Activated T-helper 1 cell treated with anti-CD3 and anti-CD28 coated beads, Interleukin-12 subunit alpha, Interleukin-12 subunit beta, Interleukin-2, Interleukin-4 antibody, amounts not matched to agents 30 ng/mL and 10 ng/mL and 1 ng/mL, durations not matched to agents 14 hours and 24 hours and 36 hours (primary cell): ENCODE measurements at regions not wholly inside any gene's neighbourhood (a gene's known extent, or its start where the extent isn't known, plus 50 kb on each side); places are given as distances from the start of the nearest gene placed in this dataset.
A peak's percentile ranks its signal among the peaks of the same experiment; 100 is the strongest.

ENCODE experiments used
- DNase-seq: peaks from one replicate; pipeline ENCODE4 v3.0.0; 2021; ENCODE audit warnings: low spot score
- H3K27ac Mint-ChIP-seq: one replicate; pipeline ENCODE4 v1.8.0; 2021; ENCODE audit warnings: mild to moderate bottlenecking, mixed read lengths
- H3K27me3 Mint-ChIP-seq: one replicate; pipeline ENCODE4 v1.8.0; 2022; ENCODE audit warnings: mild to moderate bottlenecking, moderate library complexity, mixed read lengths; ENCODE audit not compliant: insufficient read depth
- H3K36me3 Mint-ChIP-seq: one replicate; pipeline ENCODE4 v1.8.0; 2021; ENCODE audit warnings: low read depth, mixed read lengths
- H3K4me1 Mint-ChIP-seq: one replicate; pipeline ENCODE4 v1.8.0; 2021; ENCODE audit warnings: low read depth, mixed read lengths
- H3K4me3 Mint-ChIP-seq: one replicate; pipeline ENCODE4 v1.8.0; 2021; ENCODE audit warnings: mild to moderate bottlenecking, moderate library complexity, mixed read lengths
- H3K9me3 Mint-ChIP-seq: one replicate; pipeline ENCODE4 v1.8.0; 2021; ENCODE audit warnings: mixed read lengths
- intact Hi-C: fragments of 100-400 bp; cut with micrococcal nuclease; formaldehyde crosslinking; loops from one replicate; pipeline ENCODE4 v1.15.1; 2024

DNA sequence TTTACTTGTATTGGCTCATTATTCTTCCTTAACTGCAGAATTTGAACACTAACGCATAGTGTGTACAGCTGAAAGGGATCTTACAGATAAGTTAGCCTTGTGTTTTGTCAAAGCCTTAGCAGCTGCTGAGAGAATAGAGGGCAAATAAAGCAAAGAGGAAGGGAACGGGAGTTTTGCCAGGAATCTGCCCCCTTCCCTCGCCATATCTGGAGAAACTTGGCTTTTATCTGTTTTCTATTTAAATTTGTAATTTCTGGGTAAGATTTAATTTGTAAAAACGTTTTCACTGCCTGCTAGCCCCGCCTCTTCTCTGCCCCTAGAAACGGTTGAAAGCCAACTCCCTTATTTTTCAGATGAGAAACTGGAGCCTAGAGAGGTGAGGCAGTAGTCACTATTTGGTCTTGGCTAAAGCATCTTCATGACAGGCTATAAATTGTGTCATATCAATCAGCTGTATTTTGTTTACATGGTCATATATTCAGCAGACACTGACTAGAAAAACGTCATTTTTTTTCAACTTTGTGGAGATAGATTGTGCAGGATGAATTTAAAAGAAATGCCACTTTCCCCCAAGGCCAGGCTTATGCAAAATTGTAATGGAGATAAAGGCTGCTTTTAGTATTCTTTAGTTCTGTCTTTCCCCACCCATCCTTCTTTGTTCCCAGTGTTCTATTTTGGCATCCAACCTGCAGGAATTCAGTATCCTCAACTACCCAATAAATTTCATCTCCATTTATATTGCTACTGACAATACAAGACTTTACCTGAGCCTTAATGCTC, 319.4 kb downstream of the SH2D1A start:
- H3K4me1 Mint-ChIP-seq, result no peaks in the 10 kb centered on the region
- no peaks in the 10 kb centered on the region for H3K9me3 Mint-ChIP-seq
- H3K27me3 Mint-ChIP-seq, result no peaks in the 10 kb centered on the region
- no peaks in the 10 kb centered on the region for H3K36me3 Mint-ChIP-seq
- intact Hi-C loops, result no loop called here
- H3K4me3 Mint-ChIP-seq, result no peak overlapping the region
- DNase-seq, result no peak
- H3K27ac Mint-ChIP-seq, result no peak overlapping the region

DNA sequence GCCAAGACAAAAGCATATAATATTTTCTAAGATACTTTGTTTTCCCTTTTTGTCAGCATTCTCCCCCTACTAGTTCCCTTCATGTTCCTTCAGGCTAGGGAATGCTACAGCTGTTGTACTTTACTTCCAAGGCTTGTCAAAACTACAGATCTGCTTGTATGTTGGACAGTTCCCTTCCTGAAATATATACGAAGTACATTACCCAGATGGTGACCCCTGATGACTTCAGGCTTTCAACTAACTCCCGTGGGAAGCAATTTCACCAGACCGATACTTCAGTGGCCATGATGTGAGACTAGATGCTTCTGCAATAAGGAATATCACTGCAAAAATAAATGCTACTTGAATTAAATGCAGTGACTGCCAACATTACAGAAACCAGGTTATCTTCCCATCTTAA, 332.8 kb downstream of the SH2D1A start:
- no peak overlapping the region for H3K27ac Mint-ChIP-seq
- no peaks in the 10 kb centered on the region for H3K4me1 Mint-ChIP-seq
- H3K9me3 Mint-ChIP-seq, result no peaks in the 10 kb centered on the region
- no peaks in the 10 kb centered on the region for H3K36me3 Mint-ChIP-seq
- H3K27me3 Mint-ChIP-seq, result no peaks in the 10 kb centered on the region
- no peak overlapping the region for H3K4me3 Mint-ChIP-seq
- no peak for DNase-seq
- intact Hi-C loops, result no loop called here

DNA sequence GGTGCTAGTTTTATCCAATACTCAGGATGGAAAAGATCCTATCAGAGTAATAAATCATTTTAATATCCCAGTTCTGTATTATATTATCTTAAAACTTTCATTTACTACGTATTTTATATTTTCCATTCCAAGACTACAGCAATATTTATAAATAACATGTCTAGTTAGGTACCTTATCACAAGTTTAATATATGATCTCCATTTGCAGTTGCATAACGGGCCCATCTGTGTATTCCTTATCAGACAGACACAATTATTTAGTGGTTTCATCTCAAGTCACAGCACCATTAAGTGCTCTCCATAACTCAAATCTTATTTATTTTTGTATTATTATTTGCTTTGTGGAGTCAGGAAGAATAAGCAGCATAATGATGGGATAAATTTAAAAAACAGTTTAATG, 333.9 kb downstream of the SH2D1A start:
- peaks cover 3% of the 10 kb centered on the region for H3K9me3 Mint-ChIP-seq
- intact Hi-C loops, result no loop called here
- DNase-seq, result no peak

GRCh38 chrX:124690495-124690894, 344.1 kb downstream of the SH2D1A start:
- no peaks in the 10 kb centered on the region for H3K27me3 Mint-ChIP-seq
- H3K9me3 Mint-ChIP-seq, result no peaks in the 10 kb centered on the region
- H3K36me3 Mint-ChIP-seq, result no peaks in the 10 kb centered on the region
- intact Hi-C loops, result no loop called here
- H3K4me1 Mint-ChIP-seq, result no peaks in the 10 kb centered on the region
- DNase-seq, result no peak
- H3K27ac Mint-ChIP-seq, result no peak overlapping the region
- no peak overlapping the region for H3K4me3 Mint-ChIP-seq

More for the DNA sequence above, 333.9 kb downstream of the SH2D1A start:
- Mint-ChIP-seq H3K27ac (no peak overlapping the region), H3K27me3 (no peaks in the 10 kb centered on the region), H3K36me3 (no peaks in the 10 kb centered on the region), H3K4me3 (no peak overlapping the region), H3K4me1 (no peaks in the 10 kb centered on the region)

DNA sequence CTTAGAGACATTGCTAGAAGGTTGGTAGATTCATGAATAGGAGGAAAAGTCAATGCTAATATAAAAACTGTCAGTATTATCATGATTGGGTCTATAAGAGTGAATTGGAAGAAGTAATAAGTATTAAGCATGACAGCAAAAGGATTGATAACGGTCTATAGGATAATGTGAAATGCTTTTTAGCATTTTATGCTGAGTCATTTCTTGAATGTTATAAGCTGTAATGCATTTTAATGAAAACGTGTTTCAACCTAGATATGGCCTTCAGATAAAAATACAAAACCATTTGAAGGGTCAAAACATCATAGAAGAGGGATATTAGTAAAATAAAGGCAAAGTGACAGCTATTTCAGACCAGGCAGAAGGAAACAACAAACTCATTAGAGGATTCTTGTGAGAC, 353.5 kb downstream of the SH2D1A start:
- Mint-ChIP-seq H3K27ac (no peak overlapping the region), H3K4me3 (no peak overlapping the region)
- intact Hi-C loops, result no loop called here

DNA sequence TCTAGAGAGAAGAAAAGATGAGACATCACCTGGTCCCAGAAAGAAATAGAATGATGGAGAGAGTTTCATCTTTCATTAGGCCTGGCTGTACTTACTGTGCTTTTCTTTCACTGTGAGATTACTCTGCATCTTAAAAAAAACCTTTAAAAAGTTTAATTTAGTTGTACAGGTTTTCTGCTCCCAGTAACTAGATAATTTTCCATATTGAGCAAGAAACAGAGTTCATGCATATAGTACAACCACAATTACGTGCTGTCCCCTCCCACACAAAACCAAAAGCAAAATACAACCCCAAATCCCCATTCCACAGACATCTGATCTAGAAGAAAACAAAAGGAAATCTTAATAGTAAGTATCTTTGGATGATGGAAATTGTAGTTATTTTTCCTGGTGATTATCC, 371.2 kb downstream of the SH2D1A start:
- Mint-ChIP-seq H3K27ac (no peak overlapping the region), H3K36me3 (no peaks in the 10 kb centered on the region), H3K4me1 (peaks cover 8% of the 10 kb centered on the region), H3K9me3 (no peaks in the 10 kb centered on the region), H3K4me3 (no peak overlapping the region), H3K27me3 (no peaks in the 10 kb centered on the region)
- intact Hi-C loops, result no loop called here
- DNase-seq, result no peak

More for the DNA sequence above, 353.5 kb downstream of the SH2D1A start:
- no peaks in the 10 kb centered on the region for H3K36me3 Mint-ChIP-seq
- no peaks in the 10 kb centered on the region for H3K4me1 Mint-ChIP-seq
- no peaks in the 10 kb centered on the region for H3K9me3 Mint-ChIP-seq
- no peak for DNase-seq
- H3K27me3 Mint-ChIP-seq, result no peaks in the 10 kb centered on the region

DNA sequence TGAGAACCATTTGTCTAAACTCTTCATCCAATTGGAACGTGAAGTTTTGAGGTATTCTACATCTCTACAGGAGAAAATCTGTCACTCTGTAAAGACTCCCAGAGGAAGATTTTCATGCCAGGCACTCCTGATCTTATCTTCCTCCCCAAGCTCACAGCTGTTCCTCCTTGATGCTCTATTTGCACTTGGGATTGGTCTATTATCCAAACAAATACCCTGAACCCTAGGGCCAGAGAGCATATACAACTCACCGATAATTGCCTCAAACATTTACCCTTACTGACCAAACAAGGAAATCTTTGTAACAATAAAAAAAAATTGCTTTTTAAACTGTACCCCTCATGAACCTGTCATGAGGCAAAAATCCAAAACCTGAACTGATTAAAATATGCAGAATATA, 372.7 kb downstream of the SH2D1A start:
- Mint-ChIP-seq H3K27ac (no peak overlapping the region), H3K36me3 (no peaks in the 10 kb centered on the region), H3K27me3 (peaks cover 2% of the 10 kb centered on the region), H3K4me1 (peaks cover 8% of the 10 kb centered on the region), H3K9me3 (no peaks in the 10 kb centered on the region), H3K4me3 (no peak overlapping the region)
- DNase-seq, result no peak
- intact Hi-C loops, result no loop called here

- no peaks in the 10 kb centered on the region for H3K9me3 Mint-ChIP-seq
- peaks cover 2% of the 10 kb centered on the region for H3K27me3 Mint-ChIP-seq
- intact Hi-C loops, result no loop called here
- H3K36me3 Mint-ChIP-seq, result no peaks in the 10 kb centered on the region
- H3K4me3 Mint-ChIP-seq, result no peak overlapping the region
- H3K27ac Mint-ChIP-seq, result no peak overlapping the region
- peaks cover 8% of the 10 kb centered on the region for H3K4me1 Mint-ChIP-seq
- no peak for DNase-seq
Measured at GRCh38 chrX:124720532-124720931, 374.2 kb downstream of the SH2D1A start.

- peaks cover 2% of the 10 kb centered on the region for H3K27me3 Mint-ChIP-seq
- intact Hi-C loops, result no loop called here
- H3K36me3 Mint-ChIP-seq, result no peaks in the 10 kb centered on the region
- H3K27ac Mint-ChIP-seq, result no peak overlapping the region
- peaks cover under 1% of the 10 kb centered on the region for H3K4me1 Mint-ChIP-seq
- H3K9me3 Mint-ChIP-seq, result no peaks in the 10 kb centered on the region
- no peak for DNase-seq
- no peak overlapping the region for H3K4me3 Mint-ChIP-seq
Measured at GRCh38 chrX:124725502-124725901, 379.1 kb downstream of the SH2D1A start.

- Mint-ChIP-seq H3K4me1 (peaks cover 7% of the 10 kb centered on the region), H3K4me3 (no peak overlapping the region), H3K36me3 (no peaks in the 10 kb centered on the region), H3K27ac (no peak overlapping the region), H3K9me3 (no peaks in the 10 kb centered on the region), H3K27me3 (peaks cover 2% of the 10 kb centered on the region)
- intact Hi-C loops, result no loop called here
- no peak for DNase-seq
Measured at GRCh38 chrX:124726292-124726691, 379.9 kb downstream of the SH2D1A start.

DNA sequence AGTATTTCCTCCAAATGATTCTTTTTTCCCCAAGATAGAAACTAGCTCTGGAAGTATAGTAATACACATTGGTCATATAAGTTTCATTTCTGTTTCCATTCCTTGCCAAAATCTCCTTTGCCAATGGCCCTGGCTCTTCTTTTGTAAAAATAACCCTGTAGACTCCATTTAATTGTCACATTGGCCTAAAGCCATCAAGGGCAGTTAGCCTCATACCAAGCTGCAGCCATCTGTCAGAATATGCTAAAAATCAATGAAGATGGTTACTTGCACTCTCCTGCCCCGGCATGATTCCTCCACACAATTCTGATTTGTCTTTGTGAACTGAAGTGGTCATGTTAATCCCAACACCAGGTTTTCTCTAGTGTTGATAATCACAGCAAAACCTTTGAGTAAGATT, 380.5 kb downstream of the SH2D1A start:
- Mint-ChIP-seq H3K4me1 (peaks cover 13% of the 10 kb centered on the region), H3K4me3 (no peak overlapping the region), H3K36me3 (no peaks in the 10 kb centered on the region), H3K27me3 (peaks cover 2% of the 10 kb centered on the region), H3K27ac (no peak overlapping the region), H3K9me3 (no peaks in the 10 kb centered on the region)
- intact Hi-C loops, result no loop called here
- DNase-seq, result no peak

DNA sequence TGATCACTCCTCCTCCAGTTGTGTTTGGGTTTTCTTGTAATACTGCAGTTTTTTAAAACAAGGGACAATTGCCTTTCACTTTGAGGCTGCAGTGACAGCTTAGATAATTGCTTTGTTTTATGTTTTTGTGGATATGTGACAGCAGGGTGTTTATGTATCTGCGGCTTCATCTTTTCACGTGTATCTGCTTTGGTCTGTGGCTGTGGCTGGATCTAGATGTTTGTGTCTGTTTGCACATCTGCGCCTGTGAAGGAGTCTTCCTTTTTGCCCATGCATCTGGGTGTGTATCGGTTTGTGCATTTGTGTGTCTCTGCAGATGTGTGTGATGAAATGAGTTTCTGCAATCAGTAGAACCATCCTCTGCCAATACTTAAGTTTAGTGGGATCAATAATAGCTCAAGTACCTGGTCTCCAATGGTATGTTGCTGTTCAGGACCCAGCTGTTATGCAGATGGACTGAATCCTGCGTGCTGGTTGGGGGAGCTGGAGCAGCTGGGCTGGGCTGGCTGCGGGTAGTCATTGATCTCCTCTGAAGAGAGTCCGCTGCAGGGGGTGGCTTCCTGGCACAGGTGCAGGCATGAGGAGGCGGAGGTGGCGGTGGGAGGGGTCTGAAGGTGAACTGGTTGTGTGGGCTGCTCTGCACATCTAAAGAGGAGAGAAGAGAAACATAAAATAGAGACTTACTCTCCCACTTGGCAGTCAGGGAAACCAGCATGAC, 390.3 kb downstream of the SH2D1A start:
- Mint-ChIP-seq H3K27ac (peak overlapping the region; percentile 18), H3K36me3 (no peaks in the 10 kb centered on the region), H3K27me3 (no peaks in the 10 kb centered on the region), H3K4me1 (peaks cover 20% of the 10 kb centered on the region), H3K4me3 (peak overlapping the region; percentile 72), H3K9me3 (no peaks in the 10 kb centered on the region)
- peak; percentile 34 for DNase-seq
- intact Hi-C loops, result no loop called here

DNA sequence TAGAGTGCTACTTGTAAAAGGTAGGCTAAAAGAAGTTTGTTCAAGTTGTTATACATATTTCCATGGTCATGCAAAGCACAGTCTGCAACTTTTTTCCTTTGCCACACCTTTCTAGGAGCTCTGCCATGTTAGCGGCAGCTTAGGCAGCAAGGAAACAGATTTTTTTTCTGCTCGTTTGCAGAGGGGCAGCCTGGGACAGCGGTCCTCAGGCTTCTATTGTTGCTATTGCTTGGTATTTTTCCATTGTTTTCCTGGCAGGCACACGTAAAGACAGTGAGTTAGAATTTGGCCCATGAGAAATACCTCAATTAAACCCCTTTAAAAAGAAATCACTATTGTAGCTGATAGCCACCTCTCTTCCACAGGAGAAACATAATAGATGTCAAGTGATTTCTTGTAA, 391.4 kb downstream of the SH2D1A start:
- no peaks in the 10 kb centered on the region for H3K9me3 Mint-ChIP-seq
- DNase-seq, result no peak
- intact Hi-C loops, result no loop called here
- peaks cover 16% of the 10 kb centered on the region for H3K4me1 Mint-ChIP-seq
- no peak overlapping the region for H3K4me3 Mint-ChIP-seq
- no peaks in the 10 kb centered on the region for H3K36me3 Mint-ChIP-seq
- no peaks in the 10 kb centered on the region for H3K27me3 Mint-ChIP-seq
- H3K27ac Mint-ChIP-seq, result no peak overlapping the region
